ENCODE measurements at regions not wholly inside any gene's neighbourhood (a gene's known extent, or its start where the extent isn't known, plus 50 kb on each side); places are given as distances from the start of the nearest gene placed in this dataset.
A peak's percentile ranks its signal among the peaks of the same experiment; 100 is the strongest.

- Histone ChIP-seq H3K79me2 (ENCODE audit: low read depth) (no peaks in the 10 kb centered on the region), H3F3A (ENCODE audit: low read depth) (no peaks in the 10 kb centered on the region), H3K4me3 (no peak overlapping the region), H3K27me3 (no peaks in the 10 kb centered on the region), H3K27ac (no peak overlapping the region), H3K4me1 (no peaks in the 10 kb centered on the region), H3K4me2 (no peak overlapping the region), H3K36me3 (no peaks in the 10 kb centered on the region), H4K20me1 (ENCODE audit: low read depth) (no peaks in the 10 kb centered on the region), H3K9ac (no peak overlapping the region), H3K9me3 (ENCODE audit: low read depth) (no peaks in the 10 kb centered on the region), H2AFZ (replicated peaks) (no peak overlapping the region)
- peaks cover 5% of the 10 kb centered on the region for H3K9me3 Mint-ChIP-seq
- no peaks in the 10 kb centered on the region for H3K36me3 Mint-ChIP-seq
- H3K4me3 Mint-ChIP-seq, result no peak overlapping the region
- H3K4me1 Mint-ChIP-seq, result peaks cover 2% of the 10 kb centered on the region
- H3K27me3 Mint-ChIP-seq (ENCODE audit: insufficient read depth, low read depth), result peaks cover 2% of the 10 kb centered on the region
- H3K27ac Mint-ChIP-seq, result no peak overlapping the region
- TF ChIP-seq CTCF (IDR thresholded peaks at IDR 0.05) (no peak), EZH2 (IDR thresholded peaks at IDR 0.05) (no peak), EZH2phosphoT487 (IDR thresholded peaks at IDR 0.05) (no peak)
- no peak for DNase-seq (ENCODE audit: low spot score)
Measured at GRCh38 chr5:66407765-66408164, 188.4 kb upstream of the MAST4 start.

- no peaks in the 10 kb centered on the region for H3K27me3 ChIP-seq
- no peaks in the 10 kb centered on the region for H3F3A ChIP-seq (ENCODE audit: low read depth)
- no peak for DNase-seq (ENCODE audit: low spot score)
- peak overlapping the region; percentile 42 for H2AFZ ChIP-seq (replicated peaks)
- no peaks in the 10 kb centered on the region for H3K36me3 ChIP-seq
- peaks cover 2% of the 10 kb centered on the region for H3K27me3 Mint-ChIP-seq (ENCODE audit: insufficient read depth, low read depth)
- peaks cover 2% of the 10 kb centered on the region for H3K4me1 Mint-ChIP-seq
- no peak overlapping the region for H3K27ac ChIP-seq
- H3K36me3 Mint-ChIP-seq, result no peaks in the 10 kb centered on the region
- peaks cover 5% of the 10 kb centered on the region for H3K9me3 Mint-ChIP-seq
- H3K79me2 ChIP-seq (ENCODE audit: low read depth), result no peaks in the 10 kb centered on the region
- H3K4me3 Mint-ChIP-seq, result no peak overlapping the region
- H3K4me3 ChIP-seq, result no peak overlapping the region
- no peak overlapping the region for H3K9ac ChIP-seq
- no peaks in the 10 kb centered on the region for H3K9me3 ChIP-seq (ENCODE audit: low read depth)
- TF ChIP-seq CTCF (IDR thresholded peaks at IDR 0.05), result no peak
- no peak for TF ChIP-seq EZH2 (IDR thresholded peaks at IDR 0.05)
- no peak for TF ChIP-seq EZH2phosphoT487 (IDR thresholded peaks at IDR 0.05)
- no peak overlapping the region for H3K4me2 ChIP-seq
- no peak overlapping the region for H3K27ac Mint-ChIP-seq
- H4K20me1 ChIP-seq (ENCODE audit: low read depth), result no peaks in the 10 kb centered on the region
- no peaks in the 10 kb centered on the region for H3K4me1 ChIP-seq
Measured at GRCh38 chr5:66408576-66408975, 187.6 kb upstream of the MAST4 start.

DNA sequence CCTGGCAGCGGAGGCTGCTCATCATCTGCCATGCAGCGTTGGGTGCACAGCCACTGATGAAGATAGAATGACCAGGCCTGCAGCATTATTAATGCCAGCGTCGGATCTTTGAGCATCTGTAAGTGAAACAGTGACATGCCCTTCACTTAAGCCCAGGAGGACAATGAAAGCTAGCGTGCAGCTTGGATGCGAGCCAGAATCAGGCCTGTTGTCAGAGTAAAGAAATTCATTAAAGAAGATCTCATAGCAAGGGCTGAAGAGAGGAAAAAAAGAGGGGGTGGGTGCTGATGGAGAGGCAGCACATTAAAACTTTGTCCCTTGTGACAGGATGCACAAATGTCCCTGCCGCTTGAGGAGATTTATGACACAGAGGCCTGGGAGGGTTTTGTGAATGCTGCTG, 186.1 kb upstream of the MAST4 start:
- H3K79me2 ChIP-seq (ENCODE audit: low read depth), result no peaks in the 10 kb centered on the region
- no peaks in the 10 kb centered on the region for H3K27me3 ChIP-seq
- H3K4me3 ChIP-seq, result no peak overlapping the region
- H3K4me1 ChIP-seq, result no peaks in the 10 kb centered on the region
- H3K36me3 Mint-ChIP-seq, result no peaks in the 10 kb centered on the region
- TF ChIP-seq EZH2 (IDR thresholded peaks at IDR 0.05) (no peak), CTCF (IDR thresholded peaks at IDR 0.05) (no peak), EZH2phosphoT487 (IDR thresholded peaks at IDR 0.05) (no peak)
- no peaks in the 10 kb centered on the region for H3K9me3 ChIP-seq (ENCODE audit: low read depth)
- peak overlapping the region; percentile 57 for H3K27ac Mint-ChIP-seq
- no peak overlapping the region for H2AFZ ChIP-seq (replicated peaks)
- H3K9ac ChIP-seq, result no peak overlapping the region
- H3K27ac ChIP-seq, result no peak overlapping the region
- no peak for DNase-seq (ENCODE audit: low spot score)
- no peaks in the 10 kb centered on the region for H3K36me3 ChIP-seq
- no peaks in the 10 kb centered on the region for H4K20me1 ChIP-seq (ENCODE audit: low read depth)
- peaks cover 3% of the 10 kb centered on the region for H3K27me3 Mint-ChIP-seq (ENCODE audit: insufficient read depth, low read depth)
- no peaks in the 10 kb centered on the region for H3K9me3 Mint-ChIP-seq
- H3K4me3 Mint-ChIP-seq, result no peak overlapping the region
- peaks cover 2% of the 10 kb centered on the region for H3K4me1 Mint-ChIP-seq
- no peaks in the 10 kb centered on the region for H3F3A ChIP-seq (ENCODE audit: low read depth)
- no peak overlapping the region for H3K4me2 ChIP-seq

All from neural progenitor cell (in vitro differentiated cells).